ENCODE measurements at regions not wholly inside any gene's neighbourhood (a gene's known extent, or its start where the extent isn't known, plus 50 kb on each side); places are given as distances from the start of the nearest gene placed in this dataset.

DNA sequence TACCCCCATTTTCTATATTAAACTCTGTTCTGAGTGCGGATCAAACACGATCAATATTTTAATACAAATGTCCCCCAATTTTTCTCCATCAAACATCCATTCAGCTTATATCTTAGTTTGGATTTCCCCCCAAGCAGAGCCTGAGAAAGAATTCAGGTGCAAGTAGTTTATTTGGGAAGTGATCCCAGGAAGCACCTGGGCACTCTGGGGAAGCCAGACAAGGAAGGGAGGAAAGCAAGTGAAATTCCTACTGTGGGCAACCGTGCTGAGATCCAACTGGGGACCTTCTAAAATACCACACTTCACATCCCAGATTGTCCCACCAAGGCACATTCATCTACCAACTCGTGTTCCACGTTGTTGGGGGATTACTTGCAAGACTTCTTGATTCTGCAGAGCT lies 323.4 kb upstream of the NBEA start:
- CTCF ChIA-PET, result no interaction called here
- no peak overlapping the region for H3K27ac ChIP-seq (ENCODE audit: insufficient read depth, low read depth, low read length)
- no peaks in the 10 kb centered on the region for H3K79me2 ChIP-seq (ENCODE audit: control insufficient read depth, insufficient read depth, low read length)
- dilution Hi-C loops (cut with MboI; ENCODE audit: extremely low pct_ligation_motif_present, low sequenced_read_pairs), result no loop called here
- no TSS peak for BruUV-seq (replicated peaks)
- DNase-seq (ENCODE audit: low read depth, low spot score), result no peak
- H3K9me3 ChIP-seq (replicated peaks; ENCODE audit: control insufficient read depth, insufficient read depth, low read length), result no peaks in the 10 kb centered on the region
- no peak overlapping the region for H3K4me3 ChIP-seq (replicated peaks in 1 of 3; ENCODE audit: insufficient read depth in 1 of 3, low read depth in 1 of 3, low read length in 3 of 3)
- H4K20me1 ChIP-seq (replicated peaks; ENCODE audit: control insufficient read depth, extremely low read depth, insufficient read depth, low read length), result no peaks in the 10 kb centered on the region
- H2AFZ ChIP-seq (ENCODE audit: low read depth, low read length), result no peak overlapping the region
- no peak for FAIRE-seq
- no peaks in the 10 kb centered on the region for H3K9me1 ChIP-seq (replicated peaks; ENCODE audit: control insufficient read depth, extremely low read depth, insufficient read depth, low read length)
- no peak for TF ChIP-seq MYC (IDR thresholded peaks at IDR 0.05; ENCODE audit: low read depth, low read length)
- TF ChIP-seq, protein P1, sequence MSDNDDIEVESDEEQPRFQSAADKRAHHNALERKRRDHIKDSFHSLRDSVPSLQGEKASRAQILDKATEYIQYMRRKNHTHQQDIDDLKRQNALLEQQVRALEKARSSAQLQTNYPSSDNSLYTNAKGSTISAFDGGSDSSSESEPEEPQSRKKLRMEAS (IDR thresholded peaks at IDR 0.05; ENCODE audit: insufficient read depth, insufficient read length), result no peak
- TF ChIP-seq GATA2 (IDR thresholded peaks at IDR 0.05; ENCODE audit: insufficient read depth, insufficient read length, low read depth, low read length), result no peak
- POLR2A ChIA-PET, result no interaction called here
- no peaks in the 10 kb centered on the region for H3K36me3 ChIP-seq (ENCODE audit: control insufficient read depth in 2 of 2, extremely low read depth in 1 of 2, insufficient read depth in 2 of 2, low read length in 2 of 2)
- intact Hi-C loops (cut with micrococcal nuclease), result no loop called here
- no peak overlapping the region for H3K4me2 ChIP-seq (ENCODE audit: insufficient read depth, low read length)
- no peak overlapping the region for H3K9ac ChIP-seq (replicated peaks; ENCODE audit: extremely low read depth, insufficient read depth, low read length)
- no peaks in the 10 kb centered on the region for H3K4me1 ChIP-seq (ENCODE audit: control insufficient read depth, extremely low read depth, insufficient read depth, low read length)
- peaks cover 2 to 3% of the 10 kb centered on the region in 2 experiments for H3K27me3 ChIP-seq (ENCODE audit: control insufficient read depth in 2 of 2, insufficient read depth in 2 of 2, low read length in 2 of 2)

DNA sequence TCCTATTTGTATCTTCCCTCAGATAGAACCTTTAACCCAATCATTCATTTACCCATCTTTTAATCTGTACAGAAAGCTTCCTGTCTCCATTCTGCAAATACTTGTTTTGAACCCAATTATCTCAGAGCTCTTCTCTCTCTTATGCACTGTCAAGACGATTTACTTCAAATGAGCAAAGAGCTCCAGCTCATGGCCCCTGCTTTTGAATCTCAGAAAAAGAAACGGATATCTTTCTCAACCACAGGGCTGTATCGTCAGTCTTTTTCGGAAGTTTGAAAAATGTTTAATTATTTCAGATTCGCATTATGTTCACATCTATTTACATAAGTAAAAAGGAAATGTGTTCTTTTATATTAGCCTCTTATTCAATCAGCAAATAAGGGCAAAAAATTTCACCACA lies 322.7 kb upstream of the NBEA start:
- dilution Hi-C loops (cut with MboI; ENCODE audit: extremely low pct_ligation_motif_present, low sequenced_read_pairs), result no loop called here
- H3K9ac ChIP-seq (replicated peaks; ENCODE audit: extremely low read depth, insufficient read depth, low read length), result no peak overlapping the region
- H4K20me1 ChIP-seq (replicated peaks; ENCODE audit: control insufficient read depth, extremely low read depth, insufficient read depth, low read length), result no peaks in the 10 kb centered on the region
- POLR2A ChIA-PET, result no interaction called here
- H3K36me3 ChIP-seq (ENCODE audit: control insufficient read depth in 2 of 2, extremely low read depth in 1 of 2, insufficient read depth in 2 of 2, low read length in 2 of 2), result no peaks in the 10 kb centered on the region
- H3K27me3 ChIP-seq (ENCODE audit: control insufficient read depth in 2 of 2, insufficient read depth in 2 of 2, low read length in 2 of 2), result peaks cover 2 to 3% of the 10 kb centered on the region in 2 experiments
- no peak overlapping the region for H3K27ac ChIP-seq (ENCODE audit: insufficient read depth, low read depth, low read length)
- H3K4me2 ChIP-seq (ENCODE audit: insufficient read depth, low read length), result no peak overlapping the region
- H3K9me1 ChIP-seq (replicated peaks; ENCODE audit: control insufficient read depth, extremely low read depth, insufficient read depth, low read length), result no peaks in the 10 kb centered on the region
- H3K9me3 ChIP-seq (replicated peaks; ENCODE audit: control insufficient read depth, insufficient read depth, low read length), result no peaks in the 10 kb centered on the region
- H3K4me1 ChIP-seq (ENCODE audit: control insufficient read depth, extremely low read depth, insufficient read depth, low read length), result no peaks in the 10 kb centered on the region
- TF ChIP-seq POLR2AphosphoS5 (IDR thresholded peaks at IDR 0.05; ENCODE audit: insufficient read depth, low read depth, low read length) (no peak), JUN (IDR thresholded peaks at IDR 0.05; ENCODE audit: borderline replicate concordance, insufficient read depth, insufficient read length, low read depth) (no peak), EZH2 (IDR thresholded peaks at IDR 0.05; ENCODE audit: borderline replicate concordance, low read depth, low read length, severe bottlenecking) (no peak), FOS (IDR thresholded peaks at IDR 0.05; ENCODE audit: borderline replicate concordance, insufficient read depth, low read length) (no peak), POLR2A (IDR thresholded peaks at IDR 0.05; ENCODE audit: low read depth, low read length) (no peak), MYC (IDR thresholded peaks at IDR 0.05; ENCODE audit: low read depth, low read length) (no peak), GATA2 (IDR thresholded peaks at IDR 0.05; ENCODE audit: insufficient read depth, insufficient read length, low read depth, low read length) (no peak)
- TF ChIP-seq, protein P1 (IDR thresholded peaks at IDR 0.05; ENCODE audit: insufficient read depth, insufficient read length), result no peak
- TF ChIP-seq, protein P2, sequence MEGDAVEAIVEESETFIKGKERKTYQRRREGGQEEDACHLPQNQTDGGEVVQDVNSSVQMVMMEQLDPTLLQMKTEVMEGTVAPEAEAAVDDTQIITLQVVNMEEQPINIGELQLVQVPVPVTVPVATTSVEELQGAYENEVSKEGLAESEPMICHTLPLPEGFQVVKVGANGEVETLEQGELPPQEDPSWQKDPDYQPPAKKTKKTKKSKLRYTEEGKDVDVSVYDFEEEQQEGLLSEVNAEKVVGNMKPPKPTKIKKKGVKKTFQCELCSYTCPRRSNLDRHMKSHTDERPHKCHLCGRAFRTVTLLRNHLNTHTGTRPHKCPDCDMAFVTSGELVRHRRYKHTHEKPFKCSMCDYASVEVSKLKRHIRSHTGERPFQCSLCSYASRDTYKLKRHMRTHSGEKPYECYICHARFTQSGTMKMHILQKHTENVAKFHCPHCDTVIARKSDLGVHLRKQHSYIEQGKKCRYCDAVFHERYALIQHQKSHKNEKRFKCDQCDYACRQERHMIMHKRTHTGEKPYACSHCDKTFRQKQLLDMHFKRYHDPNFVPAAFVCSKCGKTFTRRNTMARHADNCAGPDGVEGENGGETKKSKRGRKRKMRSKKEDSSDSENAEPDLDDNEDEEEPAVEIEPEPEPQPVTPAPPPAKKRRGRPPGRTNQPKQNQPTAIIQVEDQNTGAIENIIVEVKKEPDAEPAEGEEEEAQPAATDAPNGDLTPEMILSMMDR (IDR thresholded peaks at IDR 0.05; ENCODE audit: extremely low read depth in 1 of 2, insufficient read depth in 1 of 2, low read depth in 1 of 2, low read length in 2 of 2), result no peak
- H3K79me2 ChIP-seq (ENCODE audit: control insufficient read depth, insufficient read depth, low read length), result no peaks in the 10 kb centered on the region
- CTCF ChIA-PET, result interaction anchor here (0.6 kb wide), 1 partner anchor 1936 kb away, joined by 3 read pairs; no protein-coding TSS in a partner anchor
- no peak overlapping the region for H3K4me3 ChIP-seq (replicated peaks in 1 of 3; ENCODE audit: insufficient read depth in 1 of 3, low read depth in 1 of 3, low read length in 3 of 3)
- BruUV-seq (replicated peaks), result no TSS peak
- FAIRE-seq (no peak), DNase-seq (ENCODE audit: low read depth, low spot score) (no peak)
- no peak overlapping the region for H2AFZ ChIP-seq (ENCODE audit: low read depth, low read length)
- intact Hi-C loops (cut with micrococcal nuclease), result no loop called here
